ENCODE measurements at regions not wholly inside any gene's neighbourhood (a gene's known extent, or its start where the extent isn't known, plus 50 kb on each side); places are given as distances from the start of the nearest gene placed in this dataset.

- intact Hi-C loops (cut with DNase I) = no loop called here
- H3K4me1 ChIP-seq (ENCODE audit: insufficient read depth) = no peaks in the 10 kb centered on the region
- H3K4me3 ChIP-seq = no peak overlapping the region
- H3K9me3 ChIP-seq = no peaks in the 10 kb centered on the region
- no peak for TF ChIP-seq EP300 (IDR thresholded peaks at IDR 0.05)
- no peak for TF ChIP-seq CTCF (IDR thresholded peaks at IDR 0.05)
- TF ChIP-seq POLR2A (IDR thresholded peaks at IDR 0.05) = no peak
- no peak overlapping the region for H3K27ac ChIP-seq
- H3K36me3 ChIP-seq = no peaks in the 10 kb centered on the region
- H3K27me3 ChIP-seq = no peaks in the 10 kb centered on the region
- WGBS, 3 donors = 81 to 87% (median 82%) methylated on average over 18 of the region's 18 CpGs
- DNase-seq = no peak
Measured at GRCh38 chrX:99887918-99888317, 522.2 kb downstream of the PCDH19 start.

DNA sequence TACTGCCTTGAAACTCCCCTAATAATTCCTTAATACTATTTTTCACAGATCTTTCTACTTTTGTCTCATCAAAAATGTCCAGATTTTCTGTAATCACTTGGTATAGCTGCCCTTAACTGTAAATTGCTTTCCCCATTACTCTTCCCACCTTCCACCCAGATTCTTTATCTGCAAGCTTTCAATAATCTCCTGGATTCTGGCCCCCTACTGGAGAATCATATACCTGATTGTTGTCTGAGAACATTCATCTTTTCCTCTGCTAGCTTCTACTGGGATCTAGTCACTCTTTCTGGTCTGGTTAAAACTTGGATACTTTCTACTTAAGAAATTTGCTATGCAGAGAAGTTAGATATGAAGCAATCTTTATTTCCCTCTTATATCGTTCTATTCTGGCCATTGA, 552.6 kb downstream of the PCDH19 start:
- Histone ChIP-seq H3K9me3 (no peaks in the 10 kb centered on the region), H3K4me1 (ENCODE audit: insufficient read depth) (no peaks in the 10 kb centered on the region), H3K36me3 (no peaks in the 10 kb centered on the region), H3K27me3 (peaks cover 3% of the 10 kb centered on the region), H3K27ac (no peak overlapping the region), H3K4me3 (no peak overlapping the region)
- no peak for DNase-seq
- no peak for TF ChIP-seq POLR2A (IDR thresholded peaks at IDR 0.05)
- TF ChIP-seq EP300 (IDR thresholded peaks at IDR 0.05) = no peak
- TF ChIP-seq CTCF (IDR thresholded peaks at IDR 0.05) = no peak
- intact Hi-C loops (cut with DNase I) = no loop called here
- WGBS, 3 donors = 54 to 69% (median 65%) methylated on average over 1 of the region's 1 CpG

GRCh38 chrX:99833821-99834220, 576.3 kb downstream of the PCDH19 start:
- 28 to 42% (median 34%) methylated on average over 1 of the region's 1 CpG for WGBS, 3 donors
- Histone ChIP-seq H3K36me3 (no peaks in the 10 kb centered on the region), H3K9me3 (no peaks in the 10 kb centered on the region), H3K4me3 (no peak overlapping the region), H3K27ac (no peak overlapping the region), H3K27me3 (no peaks in the 10 kb centered on the region), H3K4me1 (ENCODE audit: insufficient read depth) (no peaks in the 10 kb centered on the region)
- intact Hi-C loops (cut with DNase I) = no loop called here
- TF ChIP-seq CTCF (IDR thresholded peaks at IDR 0.05) (no peak), POLR2A (IDR thresholded peaks at IDR 0.05) (no peak), EP300 (IDR thresholded peaks at IDR 0.05) (no peak)
- DNase-seq = no peak

GRCh38 chrX:99820197-99820596, 589.9 kb downstream of the PCDH19 start:
- intact Hi-C loops (cut with DNase I) = no loop called here

More at GRCh38 chrX:99820197-99820596, 589.9 kb downstream of the PCDH19 start:
- TF ChIP-seq CTCF (IDR thresholded peaks at IDR 0.05) = no peak
- TF ChIP-seq POLR2A (IDR thresholded peaks at IDR 0.05) = no peak
- TF ChIP-seq EP300 (IDR thresholded peaks at IDR 0.05) = no peak
- 44 to 46% (median 44%) methylated on average over 2 of the region's 2 CpGs for WGBS, 3 donors
- Histone ChIP-seq H3K9me3 (no peaks in the 10 kb centered on the region), H3K27me3 (no peaks in the 10 kb centered on the region), H3K4me1 (ENCODE audit: insufficient read depth) (no peaks in the 10 kb centered on the region), H3K4me3 (no peak overlapping the region), H3K36me3 (no peaks in the 10 kb centered on the region), H3K27ac (no peak overlapping the region)
- DNase-seq = no peak
